HG02571 (cell line): ENCODE measurements at regions not wholly inside any gene's neighbourhood (a gene's known extent, or its start where the extent isn't known, plus 50 kb on each side); places are given as distances from the start of the nearest gene placed in this dataset.

Experiments
- ATAC-seq: cut with Tn5 transposase; IDR thresholded peaks from one replicate; pipeline ENCODE4 v1.9.1; 2021; ENCODE audit warnings: mild to moderate bottlenecking, moderate library complexity; ENCODE audit not compliant: unreplicated experiment

DNA sequence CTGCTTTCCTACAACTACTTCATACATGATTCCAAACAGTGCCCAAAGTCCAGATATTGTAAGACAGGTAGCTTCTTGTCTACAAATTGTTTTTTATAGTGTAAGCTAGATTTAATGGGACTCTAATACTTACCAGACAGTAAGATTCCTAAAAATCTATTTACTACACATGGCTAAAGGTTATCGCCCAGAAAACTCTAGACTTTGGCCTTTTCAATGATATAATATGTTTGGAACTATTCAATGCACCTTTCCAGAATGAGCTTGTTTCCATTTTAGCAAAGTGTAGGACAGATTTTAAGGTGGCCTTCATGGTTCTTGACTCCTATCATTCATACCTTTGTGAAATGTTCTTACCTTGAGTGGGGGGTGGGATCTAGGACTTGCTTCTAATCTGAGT lies 951.0 kb downstream of the SORCS1 start:
- ATAC-seq = no peak

DNA sequence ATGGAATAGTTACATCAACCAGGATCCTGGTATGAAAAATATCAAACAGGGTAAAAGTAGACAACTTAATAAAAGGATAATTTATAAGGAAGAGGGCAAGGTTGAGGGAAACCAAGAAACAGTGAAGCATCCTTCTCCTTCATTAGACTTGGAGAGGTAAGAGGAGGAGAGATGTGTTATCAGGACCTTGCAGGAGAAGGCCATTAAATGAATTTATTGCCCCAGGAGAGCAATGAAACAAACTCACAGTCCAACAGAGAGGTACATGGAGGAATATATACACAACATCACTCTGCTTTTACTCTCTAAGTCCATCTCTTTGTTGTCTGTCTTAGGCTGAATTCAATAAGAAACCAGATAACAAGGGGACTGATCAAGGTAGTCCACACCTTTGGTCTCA lies 966.2 kb downstream of the SORCS1 start:
- no peak for ATAC-seq

DNA sequence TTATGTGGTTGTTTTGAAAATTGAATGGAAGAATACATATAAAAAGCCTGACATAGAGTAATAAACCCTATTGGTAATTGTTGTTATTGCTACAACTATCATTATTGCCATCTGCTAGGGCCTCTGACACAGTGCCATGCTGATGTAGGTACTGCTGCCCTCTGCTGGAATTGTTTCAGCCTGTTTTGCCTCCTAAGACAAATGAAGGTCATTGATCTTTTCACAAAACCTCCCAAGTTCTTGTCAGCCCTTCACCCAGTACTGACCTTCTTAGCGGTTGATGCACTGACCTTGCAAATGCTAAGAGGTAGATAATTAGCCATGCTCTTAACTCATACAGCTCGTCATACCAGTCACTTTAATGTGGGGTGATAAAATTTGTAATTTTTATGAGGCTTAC lies 975.2 kb downstream of the SORCS1 start:
- no peak for ATAC-seq

DNA sequence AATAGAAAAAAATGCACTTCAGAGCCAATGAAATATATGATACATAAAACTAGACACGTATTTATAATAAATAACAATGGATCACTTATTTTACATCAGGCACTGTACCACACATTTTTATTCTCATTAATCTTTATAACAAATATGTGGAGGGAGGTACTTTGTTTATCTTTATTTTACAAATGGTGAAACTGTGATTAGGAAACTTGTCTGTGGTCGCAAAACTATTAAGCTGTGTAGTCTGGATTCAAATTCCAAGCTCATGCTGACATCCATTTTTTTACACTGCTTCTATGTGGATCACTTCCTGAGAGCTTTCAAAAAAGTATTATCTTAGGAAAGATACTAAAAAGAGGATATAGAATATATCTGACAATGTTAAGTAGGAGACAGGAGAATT lies 978.6 kb downstream of the SORCS1 start:
- ATAC-seq = no peak

DNA sequence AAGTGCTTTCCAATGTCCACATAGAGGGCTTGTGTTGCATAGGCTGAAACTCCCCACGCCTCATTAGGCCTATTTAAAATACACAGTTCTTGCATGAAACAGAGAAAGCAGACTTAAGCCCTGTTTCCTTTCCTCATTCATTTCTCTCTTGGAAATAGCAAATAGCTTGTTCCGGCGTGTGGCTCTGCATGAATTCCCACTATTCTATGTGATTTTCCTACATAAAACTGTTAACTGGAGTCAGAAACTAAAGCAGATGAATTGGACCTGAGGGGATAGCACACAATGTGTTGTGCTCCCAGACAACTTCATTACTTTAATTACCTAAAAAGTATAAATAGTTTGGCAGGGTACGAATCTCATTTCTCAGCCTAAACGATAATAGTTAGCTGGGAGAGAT lies 981.5 kb downstream of the SORCS1 start:
- ATAC-seq = no peak

DNA sequence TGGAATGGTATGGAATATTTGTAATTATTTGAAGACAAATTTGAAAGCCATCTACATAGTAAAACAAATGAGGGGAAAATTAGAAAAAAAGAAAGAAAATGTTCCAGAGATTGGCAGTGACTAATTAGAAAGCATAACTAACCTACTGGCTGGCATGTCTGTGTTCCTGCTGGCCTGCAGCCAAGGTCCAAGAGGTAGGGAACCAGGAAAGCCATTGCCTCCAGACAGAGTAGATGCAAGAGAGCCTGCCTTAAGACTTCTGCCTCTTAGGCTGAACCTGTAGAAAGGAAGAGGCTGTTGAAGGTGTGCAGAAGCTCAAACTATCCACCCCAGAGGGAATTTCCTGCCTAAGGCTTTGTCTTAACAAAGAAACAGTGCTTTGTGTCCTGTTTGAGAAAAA lies 982.0 kb downstream of the SORCS1 start:
- ATAC-seq = no peak

DNA sequence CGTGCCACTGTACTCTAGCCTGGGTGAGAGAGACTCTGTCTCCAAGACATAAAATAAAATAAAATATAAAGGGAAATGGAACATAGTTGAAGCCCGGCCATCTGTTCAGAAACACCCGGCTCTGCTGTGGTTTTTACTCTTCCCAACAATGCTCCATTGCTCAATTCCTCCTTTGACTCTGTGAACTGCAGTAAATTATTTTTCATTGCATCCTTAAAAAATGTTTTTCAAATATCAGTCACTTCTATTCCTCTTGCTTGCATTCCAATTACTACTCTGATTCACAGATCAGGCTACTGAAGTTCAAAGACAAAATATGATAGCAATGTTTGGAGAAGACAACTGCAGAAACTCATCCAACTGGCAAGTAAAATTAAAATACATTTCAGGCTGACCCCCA lies 983.0 kb downstream of the SORCS1 start:
- ATAC-seq = no peak

DNA sequence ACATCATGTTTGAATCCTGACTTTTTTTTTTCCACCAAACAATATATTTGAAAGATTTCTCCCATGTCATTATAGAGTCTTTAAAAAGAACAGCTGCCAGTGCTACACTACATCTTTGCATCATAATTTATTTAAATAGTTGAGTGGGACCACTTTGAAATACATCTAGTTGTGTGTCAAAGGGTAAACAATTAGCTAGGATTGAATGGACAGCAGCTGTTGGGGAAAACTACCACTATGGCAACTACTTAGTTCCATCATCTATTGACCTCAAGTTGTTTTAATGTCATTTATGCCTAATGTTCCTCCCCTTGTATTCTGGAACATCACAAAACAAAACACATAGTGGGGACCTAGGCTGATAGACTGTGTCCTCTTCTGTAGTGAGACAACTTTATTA lies 985.1 kb downstream of the SORCS1 start:
- ATAC-seq = no peak

DNA sequence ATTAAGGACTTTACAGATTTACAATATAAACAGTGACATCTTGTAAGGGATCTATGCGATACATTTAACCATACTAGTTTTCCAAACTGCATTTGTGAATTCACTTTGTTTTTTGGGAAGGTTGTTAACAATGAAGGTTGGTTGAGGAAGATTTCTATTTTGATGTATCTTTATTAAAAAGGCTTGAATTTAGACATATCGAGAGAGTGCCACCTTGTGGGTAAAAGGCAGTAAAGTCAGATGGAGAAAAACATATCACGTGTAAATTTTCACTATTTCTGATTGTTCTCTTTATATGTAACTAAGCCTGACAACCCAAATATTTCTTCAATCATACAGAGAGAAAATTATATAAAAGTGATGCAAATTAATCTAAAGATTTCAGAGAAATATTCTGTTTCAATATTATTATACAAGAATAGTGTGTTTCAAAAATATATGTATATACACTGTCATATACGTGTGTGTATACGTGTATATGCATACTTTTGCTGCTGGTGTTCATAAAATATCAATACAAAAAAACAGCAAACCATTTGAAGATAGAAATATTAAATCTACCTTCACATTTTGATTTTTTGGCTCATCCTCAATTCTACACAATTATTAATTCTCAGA lies 988.6 kb downstream of the SORCS1 start:
- ATAC-seq = no peak

DNA sequence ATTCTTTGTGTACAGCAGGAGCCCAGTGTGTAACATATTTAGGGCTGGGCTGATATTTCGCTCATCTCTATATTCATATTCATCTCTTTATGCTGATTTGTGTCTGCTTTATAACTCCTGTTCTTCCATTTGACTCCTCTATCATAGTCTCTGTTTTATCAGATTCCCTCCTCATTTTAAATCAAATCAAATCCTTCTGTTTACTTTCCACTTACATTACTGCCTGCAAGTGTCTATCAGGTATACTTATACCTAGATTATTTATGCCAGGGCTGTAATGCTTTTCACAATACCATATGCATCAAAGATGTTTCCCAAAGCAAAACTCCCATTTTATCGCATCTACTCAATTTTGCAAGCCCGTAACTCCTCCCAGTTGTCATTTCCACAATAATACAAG lies 990.7 kb downstream of the SORCS1 start:
- ATAC-seq = no peak

DNA sequence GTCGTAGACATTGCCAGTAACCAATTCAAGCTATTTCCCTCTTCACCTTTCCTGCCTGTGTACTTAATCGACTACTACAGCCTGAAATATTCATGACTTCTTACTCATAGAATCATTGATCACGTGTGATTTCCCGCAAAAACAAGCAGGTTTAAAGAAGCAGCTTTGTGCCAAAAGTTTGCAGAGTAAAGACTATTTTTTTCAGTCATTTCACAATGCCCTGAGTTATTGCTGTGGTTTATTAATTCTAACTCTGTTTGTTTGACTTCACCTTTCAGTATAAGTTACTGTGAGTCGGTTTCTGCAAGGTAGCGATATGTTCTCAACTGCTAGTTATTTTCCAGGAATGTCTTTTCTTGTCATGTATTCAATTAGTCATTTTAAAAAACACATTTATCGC lies 995.3 kb downstream of the SORCS1 start:
- no peak for ATAC-seq

DNA sequence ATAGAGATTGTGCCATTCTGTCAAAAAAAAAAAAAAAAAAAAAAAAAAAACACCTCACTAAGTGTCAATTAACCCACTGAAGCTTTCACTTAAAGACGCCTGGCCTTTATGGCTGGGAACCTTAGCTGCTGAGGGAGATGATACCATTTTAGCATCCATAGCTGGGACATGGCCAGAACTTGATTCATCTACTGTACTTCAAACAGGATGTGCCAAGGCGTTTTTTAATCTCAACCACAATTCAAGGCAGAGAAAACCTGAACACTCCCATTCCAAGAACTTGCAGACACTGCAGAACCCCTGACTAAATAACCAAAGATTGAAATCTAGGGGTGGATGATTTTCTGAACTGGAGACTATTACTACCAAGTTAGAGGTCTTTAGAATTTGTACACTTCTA lies 996.6 kb downstream of the SORCS1 start:
- no peak for ATAC-seq

DNA sequence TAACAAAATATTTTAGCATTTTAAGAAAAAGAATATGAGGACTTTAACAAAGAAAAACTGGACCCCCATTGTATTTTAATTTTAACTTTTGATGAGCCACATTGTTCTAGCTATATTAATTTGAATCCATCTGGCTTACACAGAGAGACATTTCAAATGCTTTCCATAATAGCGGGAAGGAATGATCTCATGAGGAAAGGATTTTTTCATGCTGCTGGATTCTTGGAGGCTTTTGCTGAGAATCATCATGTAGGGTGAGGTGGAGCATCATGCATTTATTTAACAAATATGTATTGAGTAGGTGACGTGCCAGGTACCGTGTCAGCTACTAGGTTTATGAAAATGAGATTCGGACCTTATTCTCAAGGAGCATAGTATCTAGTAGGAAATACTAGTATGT lies 1006.3 kb downstream of the SORCS1 start:
- no peak for ATAC-seq

DNA sequence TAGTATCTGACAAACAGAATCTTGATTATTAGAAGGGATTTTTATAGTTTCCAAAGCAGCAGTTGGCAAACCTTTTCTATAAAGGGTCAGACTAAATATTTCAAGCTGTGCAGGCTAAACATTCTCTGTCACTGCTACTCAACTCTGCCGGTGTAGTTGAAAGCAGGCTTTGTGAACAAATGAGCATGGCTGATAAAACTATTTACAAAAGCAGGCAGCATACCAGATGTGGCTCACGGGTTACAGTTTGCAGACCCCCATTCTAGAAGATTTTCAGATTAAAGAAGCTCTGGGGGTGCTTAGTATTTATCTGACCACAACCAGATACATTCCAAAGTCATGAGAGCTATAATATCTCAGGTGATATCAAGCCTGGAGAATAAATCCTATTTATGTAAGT lies 1017.5 kb downstream of the SORCS1 start:
- ATAC-seq = no peak

DNA sequence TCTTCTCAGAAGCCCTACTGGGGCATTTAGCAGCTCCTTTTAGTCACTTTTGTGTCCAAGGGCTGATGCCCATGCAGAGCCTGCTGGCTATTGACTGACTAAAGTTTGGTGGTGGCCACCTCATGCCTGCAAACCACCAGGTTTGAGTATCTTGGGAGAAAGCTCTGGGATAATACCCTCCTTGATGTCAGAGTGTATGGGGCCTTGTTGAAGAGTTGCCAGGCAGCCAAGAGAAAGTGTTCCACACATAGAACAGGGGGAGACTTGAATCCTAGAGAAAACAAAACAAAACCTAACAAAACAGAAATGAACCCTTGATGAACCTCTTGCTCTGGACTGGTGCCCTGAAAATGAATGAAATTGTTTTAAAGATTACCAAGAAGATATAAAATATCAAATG lies 1024.6 kb downstream of the SORCS1 start:
- ATAC-seq = no peak

DNA sequence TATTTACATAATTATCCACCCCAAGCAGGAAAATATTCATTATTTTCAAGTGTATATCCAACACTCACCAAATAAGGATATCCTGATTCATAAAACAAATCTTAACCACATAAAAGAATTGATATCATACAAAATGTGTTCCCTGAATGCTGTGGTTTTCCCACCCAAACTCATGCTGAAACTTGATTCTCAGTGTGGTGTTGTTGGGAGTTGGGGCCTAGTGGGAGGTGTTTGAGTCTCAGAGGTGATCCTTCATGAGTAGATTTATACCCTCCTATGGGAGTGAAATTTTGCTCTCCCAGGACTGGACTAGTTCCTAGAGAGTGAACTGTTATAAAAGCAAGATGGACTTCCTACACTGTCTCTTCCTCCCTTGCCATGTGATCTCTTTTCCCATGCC lies 1028.3 kb downstream of the SORCS1 start:
- ATAC-seq = no peak

DNA sequence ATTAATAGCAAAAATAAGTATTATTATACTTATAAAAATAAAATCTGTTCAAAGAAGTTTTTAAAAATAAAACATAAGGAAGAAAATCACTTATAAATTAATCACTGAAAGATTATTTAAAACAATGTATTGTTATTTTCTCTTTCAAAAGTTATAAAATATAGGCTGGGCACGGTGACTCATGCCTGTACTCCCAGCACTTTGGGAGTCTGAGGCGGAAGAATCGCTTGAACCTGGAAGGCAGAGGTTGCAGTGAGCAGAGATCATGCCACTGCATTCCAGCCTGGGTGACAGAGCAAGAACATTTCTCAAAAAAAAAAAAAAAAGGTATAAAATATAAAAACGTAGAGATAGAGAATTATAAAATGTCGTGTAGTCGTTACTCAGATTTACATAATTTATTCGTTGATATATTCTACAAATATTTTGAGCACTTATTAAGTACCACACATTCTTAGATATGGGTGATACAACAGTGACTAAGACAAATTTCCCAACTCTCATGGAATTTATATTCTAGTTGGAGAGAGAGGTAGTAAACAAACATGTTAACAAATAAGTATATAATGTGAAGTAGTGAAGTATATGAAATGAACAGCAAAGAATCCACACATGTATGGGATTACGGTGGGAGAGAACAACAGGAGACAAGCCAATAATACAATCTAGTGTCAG lies 1030.0 kb downstream of the SORCS1 start:
- no peak for ATAC-seq

DNA sequence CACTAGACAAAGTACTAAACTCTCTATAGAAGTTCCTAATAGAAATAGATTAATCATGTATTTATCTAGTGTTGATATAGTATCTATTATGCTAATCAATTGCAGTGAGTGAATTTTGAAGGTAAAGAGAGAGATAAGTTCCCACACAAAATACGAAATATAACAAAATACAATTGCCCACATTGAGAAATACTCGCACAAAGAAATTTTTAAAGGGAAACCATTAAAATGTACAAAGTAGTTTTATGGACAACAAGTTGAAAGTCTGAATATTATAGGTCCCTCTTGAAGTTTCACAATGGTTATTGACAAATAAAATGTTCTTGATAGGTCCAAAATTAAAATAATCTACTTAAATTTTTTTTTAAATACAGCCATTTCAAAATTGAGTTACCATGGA lies 1031.1 kb downstream of the SORCS1 start:
- ATAC-seq = no peak

DNA sequence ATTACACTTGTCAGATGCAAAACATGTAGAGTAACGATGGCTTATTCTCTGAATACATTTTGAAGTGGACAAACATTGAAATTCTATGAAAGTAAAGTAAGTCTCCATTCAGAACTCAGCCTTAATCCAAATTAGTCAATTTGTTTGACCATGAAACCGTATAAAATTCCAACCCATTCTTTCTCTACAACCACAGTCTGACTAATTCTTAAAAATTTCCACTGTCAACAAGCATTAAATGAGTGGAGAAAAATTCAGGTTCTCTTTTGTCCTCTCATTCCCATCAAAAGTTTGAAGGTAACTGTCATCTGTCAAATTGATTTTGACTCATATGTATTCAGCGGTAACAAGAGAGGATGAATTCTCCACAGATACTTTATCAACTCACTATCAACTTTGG lies 1031.5 kb downstream of the SORCS1 start:
- no peak for ATAC-seq

DNA sequence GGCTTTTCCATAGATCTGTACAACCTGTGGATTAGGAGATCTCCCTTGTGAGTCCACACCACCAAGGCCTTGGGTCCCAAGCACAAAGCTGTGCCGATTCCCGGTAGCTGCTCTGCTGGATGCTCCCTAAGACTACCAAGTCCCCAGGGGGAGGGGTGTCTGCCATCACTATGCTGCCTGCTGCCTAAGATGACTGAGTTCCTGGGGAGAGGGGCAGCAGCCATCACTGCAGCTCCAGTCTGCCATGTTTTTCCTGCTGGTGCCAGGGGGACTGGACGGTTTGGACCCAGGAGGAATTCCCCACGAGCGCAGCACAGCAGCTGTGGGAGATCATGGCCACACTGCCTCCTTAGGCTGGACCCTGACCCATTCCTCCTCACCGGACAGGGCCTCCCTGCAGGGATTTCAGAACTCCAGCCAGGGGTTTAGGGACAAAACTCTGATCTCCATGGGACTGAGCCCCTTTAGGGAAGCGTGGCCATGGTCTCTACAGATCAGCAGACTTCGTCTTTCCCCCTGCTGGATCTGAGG lies 1049.8 kb downstream of the SORCS1 start:
- ATAC-seq = no peak

DNA sequence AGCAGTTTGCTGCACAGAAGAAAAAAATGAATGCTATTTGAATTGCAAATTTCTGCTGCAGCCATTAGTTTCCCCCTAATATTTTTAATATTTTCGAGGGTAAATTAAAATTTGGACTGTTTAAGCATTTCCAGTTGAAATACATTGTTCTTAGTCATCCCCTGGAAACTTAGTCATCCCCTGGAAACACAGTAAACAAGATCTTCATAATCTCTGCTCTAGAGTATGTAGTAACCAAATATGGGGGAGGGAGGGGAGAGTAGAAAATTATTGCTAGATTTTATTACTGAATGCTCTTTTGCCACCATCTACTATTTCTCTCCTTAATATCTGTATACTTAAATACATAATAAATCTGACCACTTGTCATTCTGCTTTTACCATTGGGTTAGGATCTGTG lies 1053.3 kb downstream of the SORCS1 start:
- ATAC-seq = no peak

DNA sequence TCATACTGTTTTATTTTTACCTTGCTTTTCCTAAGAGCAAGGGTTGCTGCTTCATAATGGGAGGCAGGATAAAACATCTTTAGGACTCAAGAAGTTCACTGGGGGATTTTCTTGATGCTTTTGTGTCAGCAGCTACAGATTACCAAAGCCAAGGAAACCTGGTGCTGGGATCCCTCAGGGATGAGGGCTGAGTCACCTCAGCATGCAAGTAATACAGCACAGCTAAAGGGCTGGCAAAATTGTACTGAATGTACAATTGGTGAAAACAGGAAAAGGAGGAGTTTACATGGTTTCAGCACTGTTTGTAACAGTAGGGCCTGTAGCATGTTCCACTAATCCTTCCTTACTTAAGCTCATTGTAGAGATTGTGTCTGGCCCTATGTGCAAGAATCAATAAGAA lies 1056.8 kb downstream of the SORCS1 start:
- ATAC-seq = no peak

DNA sequence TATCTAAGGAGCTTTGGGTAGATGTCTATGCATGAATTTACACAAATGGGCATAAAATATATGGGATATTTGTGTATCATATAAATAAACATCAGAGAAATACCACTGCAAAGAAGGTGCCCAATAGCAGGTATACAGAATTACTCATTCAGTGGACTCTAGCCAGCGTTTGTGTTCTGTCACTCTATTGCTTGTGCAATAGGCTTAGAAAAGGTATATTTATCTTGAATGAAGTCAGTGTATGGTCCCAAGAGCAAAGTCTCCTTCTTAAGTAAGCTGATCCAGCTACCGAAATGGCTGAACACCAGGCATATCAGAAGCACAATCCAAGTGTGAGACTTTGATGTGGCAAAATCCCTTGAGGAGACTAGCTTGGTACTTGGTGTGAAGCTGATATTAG lies 1058.4 kb downstream of the SORCS1 start:
- no peak for ATAC-seq
